ENCODE measurements at regions not wholly inside any gene's neighbourhood (a gene's known extent, or its start where the extent isn't known, plus 50 kb on each side); places are given as distances from the start of the nearest gene placed in this dataset.

- TF ChIP-seq, protein P1, sequence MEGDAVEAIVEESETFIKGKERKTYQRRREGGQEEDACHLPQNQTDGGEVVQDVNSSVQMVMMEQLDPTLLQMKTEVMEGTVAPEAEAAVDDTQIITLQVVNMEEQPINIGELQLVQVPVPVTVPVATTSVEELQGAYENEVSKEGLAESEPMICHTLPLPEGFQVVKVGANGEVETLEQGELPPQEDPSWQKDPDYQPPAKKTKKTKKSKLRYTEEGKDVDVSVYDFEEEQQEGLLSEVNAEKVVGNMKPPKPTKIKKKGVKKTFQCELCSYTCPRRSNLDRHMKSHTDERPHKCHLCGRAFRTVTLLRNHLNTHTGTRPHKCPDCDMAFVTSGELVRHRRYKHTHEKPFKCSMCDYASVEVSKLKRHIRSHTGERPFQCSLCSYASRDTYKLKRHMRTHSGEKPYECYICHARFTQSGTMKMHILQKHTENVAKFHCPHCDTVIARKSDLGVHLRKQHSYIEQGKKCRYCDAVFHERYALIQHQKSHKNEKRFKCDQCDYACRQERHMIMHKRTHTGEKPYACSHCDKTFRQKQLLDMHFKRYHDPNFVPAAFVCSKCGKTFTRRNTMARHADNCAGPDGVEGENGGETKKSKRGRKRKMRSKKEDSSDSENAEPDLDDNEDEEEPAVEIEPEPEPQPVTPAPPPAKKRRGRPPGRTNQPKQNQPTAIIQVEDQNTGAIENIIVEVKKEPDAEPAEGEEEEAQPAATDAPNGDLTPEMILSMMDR (IDR thresholded peaks at IDR 0.05): no peak
- no peak for TF ChIP-seq POLR2A (IDR thresholded peaks at IDR 0.05)
- TF ChIP-seq POLR2AphosphoS5 (IDR thresholded peaks at IDR 0.05): no peak
These were observed 51.5 kb downstream of the IRAG1 start for GRCh38 chr11:10641912-10642697.

Measured in transverse colon (tissue), 4 donors.